Transverse colon (tissue), 4 donors: ENCODE measurements at regions not wholly inside any gene's neighbourhood (a gene's known extent, or its start where the extent isn't known, plus 50 kb on each side); places are given as distances from the start of the nearest gene placed in this dataset.

Source experiments
- DNase-seq: peaks from one replicate; pipeline ENCODE4 v3.0.0-alpha.2; 2019
- H3K27ac ChIP-seq, 4 donors: fragments of 200-600 bp; sonication (generic); 2 replicates each; pipeline ENCODE4 v1.5.1; 2016 to 2018; ENCODE audit warnings: inconsistent platforms in 4 of 4
- H3K27me3 ChIP-seq: fragments of 200-600 bp; sonication (generic); 2 replicates; pipeline ENCODE4 v1.5.1; 2017; ENCODE audit warnings: inconsistent platforms
- H3K36me3 ChIP-seq, 4 donors: fragments of 200-600 bp; sonication (generic); 2 replicates each; pipeline ENCODE4 v1.5.1; 2017 to 2019; ENCODE audit warnings: inconsistent platforms in 4 of 4
- H3K4me1 ChIP-seq, 4 donors: fragments of 200-600 bp; sonication (generic); 2 replicates each; pipeline ENCODE4 v1.5.1; 2017 to 2020; ENCODE audit warnings: inconsistent platforms in 4 of 4
- H3K4me3 ChIP-seq, 4 donors: fragments of 200-600 bp; sonication (generic); 1 replicate in 1 of 4; 2 replicates in 3 of 4; pipeline versions ENCODE4 v1.5.1 to v1.6.1; 2017 to 2019; ENCODE audit warnings: inconsistent platforms in 4 of 4
- H3K9me3 ChIP-seq, 2 donors: fragments of 200-600 bp; sonication (generic); 2 replicates each; pipeline ENCODE4 v1.5.1; 2017 to 2019; ENCODE audit warnings: inconsistent platforms in 2 of 2
- CTCF ChIP-seq, 5 experiments: fragments of 200-600 bp in 3 of 5; fragments of 450-650 bp in 2 of 5; sonication (generic) in 3 of 5; IDR thresholded peaks; 1 replicate in 2 of 5; 2 replicates in 3 of 5; pipeline ENCODE4 v1.5.1; 2016 to 2017; ENCODE audit warnings: antibody characterized with exemption in 5 of 5, inconsistent platforms in 3 of 5, mild to moderate bottlenecking in 2 of 5, moderate library complexity in 1 of 5
- EP300 ChIP-seq: sonication (generic); formaldehyde crosslinking; IDR thresholded peaks from one replicate; pipeline ENCODE4 v1.6.1; 2017; ENCODE audit warnings: antibody characterized with exemption, low read depth
- POLR2A ChIP-seq: fragments of 450-650 bp; IDR thresholded peaks from one replicate; pipeline ENCODE4 v1.6.1; 2016; ENCODE audit warnings: antibody characterized with exemption, mild to moderate bottlenecking, moderate library complexity
- POLR2AphosphoS5 ChIP-seq, 3 donors: sonication (generic); formaldehyde crosslinking; IDR thresholded peaks; one replicate each; pipeline ENCODE4 v1.6.1; 2016; ENCODE audit warnings: antibody characterized with exemption in 3 of 3
- WGBS, 2 donors: methylation state at CpG; one replicate each; pipeline ENCODE4 v1.1.5; 2018; ENCODE audit warnings: low coverage in 1 of 2; 5-methylcytosine and 5-hydroxymethylcytosine counted together
- in situ Hi-C, 4 donors: fragments of 200-750 bp; cut with MboI; loops; one replicate each; pipeline versions ENCODE4 v1.15.0 to v1.15.1; 2017; ENCODE audit warnings: low sequenced_read_pairs in 3 of 4, low pct_ligation_motif_present in 1 of 4, low pct_unique_long_range_greater_than_20kb in 1 of 4
- intact Hi-C: fragments of 100-400 bp; cut with DNase I; formaldehyde crosslinking; loops from one replicate; pipeline ENCODE4 v1.15.1; 2023; ENCODE audit warnings: low total_unique reads

- Histone ChIP-seq H3K4me3 (no peak overlapping the region), H3K27me3 (no peaks in the 10 kb centered on the region), H3K36me3 (no peaks in the 10 kb centered on the region), H3K4me1 (no peaks in the 10 kb centered on the region), H3K9me3 (no peaks in the 10 kb centered on the region), H3K27ac (no peak overlapping the region)
- WGBS, 2 donors = 65 to 83% methylated on average over 6 to 11 of the region's 11 CpGs
- no peak for DNase-seq
- intact Hi-C loops (no loop called here), in situ Hi-C loops (no loop called here)
- TF ChIP-seq CTCF (IDR thresholded peaks at IDR 0.05) (peak in 2 of 5 experiments; percentile 25 to 28), EP300 (no peak)
These were observed 1000.7 kb upstream of the LRRN3 start for GRCh38 chr7:110090110-110090820.

GRCh38 chr7:110095372-110096052 lies 995.4 kb upstream of the LRRN3 start:
- no peak overlapping the region for H3K27ac ChIP-seq
- WGBS, 2 donors = 56 to 69% methylated on average over 1 of the region's 1 CpG
- intact Hi-C loops = no loop called here
- H3K4me1 ChIP-seq = no peaks in the 10 kb centered on the region
- peaks cover 0 to 6% of the 10 kb centered on the region in 2 donors for H3K9me3 ChIP-seq
- no peaks in the 10 kb centered on the region for H3K36me3 ChIP-seq
- no peaks in the 10 kb centered on the region for H3K27me3 ChIP-seq
- TF ChIP-seq EP300 = no peak
- TF ChIP-seq CTCF (IDR thresholded peaks at IDR 0.05) = no peak
- no peak for TF ChIP-seq POLR2AphosphoS5 (IDR thresholded peaks at IDR 0.05)
- TF ChIP-seq POLR2A = no peak
- no peak for DNase-seq
- in situ Hi-C loops = no loop called here
- no peak overlapping the region for H3K4me3 ChIP-seq

GRCh38 chr7:110104243-110104642 lies 986.7 kb upstream of the LRRN3 start:
- no peaks in the 10 kb centered on the region for H3K4me1 ChIP-seq
- no peak for DNase-seq
- H3K27me3 ChIP-seq = no peaks in the 10 kb centered on the region
- in situ Hi-C loops = no loop called here
- no peaks in the 10 kb centered on the region for H3K36me3 ChIP-seq
- no peak overlapping the region for H3K4me3 ChIP-seq
- 74 to 86% methylated on average over 5 of the region's 5 CpGs for WGBS, 2 donors
- intact Hi-C loops = no loop called here
- no peak overlapping the region for H3K27ac ChIP-seq
- H3K9me3 ChIP-seq = no peaks in the 10 kb centered on the region
- TF ChIP-seq POLR2A = no peak
- TF ChIP-seq EP300 = no peak
- no peak for TF ChIP-seq CTCF (IDR thresholded peaks at IDR 0.05)
- no peak for TF ChIP-seq POLR2AphosphoS5 (IDR thresholded peaks at IDR 0.05)

- WGBS, 2 donors = 41 to 45% methylated on average over 7 of the region's 7 CpGs
- H3K27me3 ChIP-seq = no peaks in the 10 kb centered on the region
- TF ChIP-seq POLR2A = no peak
- no peak for TF ChIP-seq EP300
- H3K4me1 ChIP-seq = no peaks in the 10 kb centered on the region
- in situ Hi-C loops = no loop called here
- DNase-seq = no peak
- no peak overlapping the region for H3K27ac ChIP-seq
- H3K36me3 ChIP-seq = no peaks in the 10 kb centered on the region
- intact Hi-C loops = no loop called here
- H3K9me3 ChIP-seq = no peaks in the 10 kb centered on the region
- H3K4me3 ChIP-seq = no peak overlapping the region
These were observed 985.6 kb upstream of the LRRN3 start for GRCh38 chr7:110105307-110105706.
